ENCODE measurements at regions not wholly inside any gene's neighbourhood (a gene's known extent, or its start where the extent isn't known, plus 50 kb on each side); places are given as distances from the start of the nearest gene placed in this dataset.

- TF ChIP-seq CTCF (IDR thresholded peaks at IDR 0.05; ENCODE audit: insufficient read depth, low read depth, low read length) (peak; percentile 65), EZH2 (IDR thresholded peaks at IDR 0.05; ENCODE audit: insufficient read depth, low read length) (no peak)
Observed at GRCh38 chr2:146734042-146734820, 1110.6 kb upstream of the ACVR2A start.

Data from astrocyte (in vitro differentiated cells and primary cell).